K562 (cell line): ENCODE measurements at regions not wholly inside any gene's neighbourhood (a gene's known extent, or its start where the extent isn't known, plus 50 kb on each side); places are given as distances from the start of the nearest gene placed in this dataset.
A peak's percentile ranks its signal among the peaks of the same experiment; 100 is the strongest.

Source experiments
- ATAC-seq: fragments of 200-7000 bp; cut with Tn5 transposase; 3 replicates; pipeline ENCODE4 v1.9.1; 2020; ENCODE audit warnings: moderate library complexity
- BruUV-seq: library from RNA; stranded (reverse); fragments of 400-500 nt; replicated peaks from 2 replicates; lab custom pipeline; 2021; lab: Mats Ljungman, UMichigan
- CTCF ChIA-PET: fragments of 300-600 bp; formaldehyde crosslinking; extraction: SDS; loops from one replicate; lab custom pipeline; 2021; ENCODE audit warnings: low intra/inter-chr PET ratio; lab: Yijun Ruan, JAX
- POLR2A ChIA-PET: fragments of 300-600, 350-650 bp; sonication (Branson Sonifier 250); formaldehyde crosslinking; extraction: SDS; loops from one replicate; lab custom pipeline; 2021; ENCODE audit warnings: antibody characterized with exemption, inconsistent platforms; lab: Yijun Ruan, JAX
- DNase-seq, 4 experiments: peaks; one replicate each; pipeline versions ENCODE4 v3.0.0 to v3.0.0-alpha.2; 2011 to 2018; ENCODE audit warnings: low spot score in 3 of 4, mixed read lengths in 3 of 4; ENCODE audit errors: extremely low read depth in 1 of 4
- FAIRE-seq: peaks from 2 replicates; lab custom pipeline; 2011; peaks lifted over from hg19 to GRCh38; lab: Jason Lieb, UNC
- H2AFZ ChIP-seq: 2 replicates; pipeline ENCODE4 v1.6.0; 2011; ENCODE audit warnings: low read depth, low read length, control low read depth, inconsistent platforms
- H3K27ac ChIP-seq: fragments of 200-600 bp; 3 replicates; pipeline ENCODE4 v1.8.0; 2011; ENCODE audit warnings: low read depth, mild to moderate bottlenecking, control low read depth, inconsistent platforms, low read length, moderate library complexity, mixed read lengths; ENCODE audit errors: extremely low read depth
- H3K27me3 ChIP-seq, 2 experiments: fragments of 300-600 bp in 1 of 2; 2 replicates in 1 of 2; 3 replicates in 1 of 2; pipeline versions ENCODE4 v1.6.0 to v1.8.0; 2011; ENCODE audit warnings: inconsistent platforms in 2 of 2, low read length in 2 of 2, mild to moderate bottlenecking in 1 of 2, mixed read lengths in 1 of 2, moderate library complexity in 1 of 2; ENCODE audit not compliant: control insufficient read depth in 2 of 2, insufficient read depth in 2 of 2
- H3K36me3 ChIP-seq: fragments of 300-600 bp; 3 replicates; pipeline ENCODE4 v1.8.0; 2011; ENCODE audit warnings: mild to moderate bottlenecking, low read length, inconsistent platforms; ENCODE audit not compliant: control insufficient read depth, insufficient read depth
- H3K4me1 ChIP-seq, 2 experiments: fragments of 200-600 bp in 1 of 2; replicated peaks in 1 of 2; 2 replicates in 1 of 2; 3 replicates in 1 of 2; pipeline versions ENCODE4 v1.5.1 to v1.8.0; 2011; ENCODE audit warnings: inconsistent platforms in 2 of 2, low read length in 2 of 2, mild to moderate bottlenecking in 1 of 2, mixed read lengths in 1 of 2, moderate library complexity in 1 of 2; ENCODE audit not compliant: control insufficient read depth in 2 of 2, insufficient read depth in 2 of 2
- H3K4me2 ChIP-seq: 2 replicates; pipeline ENCODE4 v1.6.1; 2011; ENCODE audit warnings: low read length, control low read depth, inconsistent platforms, mixed read lengths; ENCODE audit not compliant: insufficient read depth
- H3K4me3 ChIP-seq: fragments of 200-600 bp; sonication (generic), shearing (Covaris generic); 2 replicates; pipeline ENCODE4 v1.5.1; 2016; ENCODE audit warnings: control low read depth, inconsistent platforms
- H3K79me2 ChIP-seq: fragments of 200-600 bp; 3 replicates; pipeline ENCODE4 v1.8.0; 2011; ENCODE audit warnings: low read length, inconsistent platforms; ENCODE audit not compliant: control insufficient read depth, insufficient read depth
- H3K9ac ChIP-seq, 2 experiments: 2 replicates each; pipeline versions ENCODE4 v1.6.0 to v1.6.1; 2011; ENCODE audit warnings: low read depth in 2 of 2, low read length in 2 of 2, control low read depth in 1 of 2, inconsistent platforms in 1 of 2, mild to moderate bottlenecking in 1 of 2, mixed read lengths in 1 of 2; ENCODE audit not compliant: insufficient read depth in 1 of 2
- H3K9me1 ChIP-seq: one replicate; pipeline ENCODE4 v1.6.0; 2011; ENCODE audit warnings: inconsistent platforms, mild to moderate bottlenecking, low read length, moderate library complexity; ENCODE audit not compliant: control insufficient read depth, insufficient read depth
- H3K9me3 ChIP-seq: replicated peaks from 2 replicates; pipeline ENCODE4 v1.5.1; 2011; ENCODE audit warnings: low read depth, low read length, inconsistent platforms; ENCODE audit not compliant: control insufficient read depth, insufficient read depth
- H4K20me1 ChIP-seq: replicated peaks from 2 replicates; pipeline ENCODE4 v1.6.1; 2011; ENCODE audit warnings: low read length, inconsistent platforms, mixed read lengths; ENCODE audit not compliant: control insufficient read depth, insufficient read depth
- BHLHE40 ChIP-seq: IDR thresholded peaks from 2 replicates; pipeline ENCODE4 v1.6.1; 2011; ENCODE audit warnings: low read length, improper control_type of control experiment
- JUN ChIP-seq, 2 experiments: sonication (generic) in 1 of 2; formaldehyde crosslinking in 1 of 2; IDR thresholded peaks; 2 replicates each; pipeline versions ENCODE4 v1.6.1 to v1.8.0; 2012 to 2022; ENCODE audit warnings: borderline replicate concordance in 2 of 2, mild to moderate bottlenecking in 2 of 2, improper control_type of control experiment in 1 of 2, low read depth in 1 of 2, low read length in 1 of 2, missing genetic modification reagents in 1 of 2
- MCM7 ChIP-seq, 2 experiments: fragments of 450-650 bp; IDR thresholded peaks; 2 replicates each; pipeline ENCODE4 v1.6.1; 2016 to 2018
- MTF1 ChIP-seq: fragments of 250-450 bp; sonication (Bioruptor Pico); IDR thresholded peaks from 2 replicates; pipeline ENCODE4 v1.9.0; 2021; ENCODE audit warnings: moderate library complexity, mild to moderate bottlenecking, inconsistent platforms, borderline replicate concordance
- MYBL2 ChIP-seq, 2 experiments: fragments of 450-650 bp in 1 of 2; sonication (generic) in 1 of 2; formaldehyde crosslinking in 1 of 2; IDR thresholded peaks; 2 replicates each; pipeline versions ENCODE4 v1.6.1 to v1.8.1; 2017 to 2022; ENCODE audit warnings: borderline replicate concordance in 1 of 2, inconsistent platforms in 1 of 2, low read depth in 1 of 2, mild to moderate bottlenecking in 1 of 2, missing genetic modification reagents in 1 of 2, moderate library complexity in 1 of 2
- NR3C1 ChIP-seq: sonication (generic); formaldehyde crosslinking; IDR thresholded peaks from 2 replicates; pipeline ENCODE4 v1.8.1; 2022; ENCODE audit warnings: missing genetic modification reagents
- SMC3 ChIP-seq: conservative IDR thresholded peaks from 2 replicates; pipeline ENCODE4 v1.6.1; 2011; ENCODE audit warnings: low read depth, low read length, improper control_type of control experiment; ENCODE audit not compliant: insufficient read depth
- U2AF1 ChIP-seq: fragments of 200-400 bp; formaldehyde crosslinking; optimal IDR thresholded peaks from 2 replicates; pipeline ENCODE3; 2017; ENCODE audit warnings: mild to moderate bottlenecking, low read depth, low read length, moderate library complexity
- ZFP36 ChIP-seq: fragments of 150-350 bp; IDR thresholded peaks from 2 replicates; pipeline ENCODE4 v1.6.1; 2018; ENCODE audit warnings: low read length, low read depth; ENCODE audit not compliant: partially characterized antibody
- WGBS: fragments of 100-300 bp; shearing (Covaris generic); methylation state at CpG from one replicate; pipeline ENCODE4 v1.1.6; 2016; ENCODE audit warnings: low coverage, mixed read lengths; ENCODE audit not compliant: insufficient coverage; ENCODE audit errors: missing lambda C conversion rate; 5-methylcytosine and 5-hydroxymethylcytosine counted together
- in situ Hi-C: fragments of 300-500 bp; cut with MboI; formaldehyde crosslinking; loops from 4 replicates; pipeline ENCODE4 v1.15.0; 2018; ENCODE audit warnings: inconsistent platforms, mixed read lengths
- intact Hi-C: fragments of 100-400 bp; cut with micrococcal nuclease; formaldehyde crosslinking; loops from 2 replicates; pipeline ENCODE4 v1.14.2; 2022
- TF ChIP-seq, protein P1 (sequence below): fragments of 250-450 bp; sonication (Bioruptor Pico); IDR thresholded peaks from 2 replicates; pipeline ENCODE4 v1.8.0; 2021; ENCODE audit warnings: mild to moderate bottlenecking, moderate library complexity
- TF ChIP-seq, protein P2 (sequence below), 2 experiments: fragments of 250-450 bp in 1 of 2; fragments of 450-650 bp in 1 of 2; sonication (Bioruptor Pico) in 1 of 2; IDR thresholded peaks; 2 replicates each; pipeline versions ENCODE4 v1.6.1 to v1.8.0; 2016 to 2021; ENCODE audit warnings: mild to moderate bottlenecking in 2 of 2, moderate library complexity in 2 of 2, missing compliant biosample characterization in 1 of 2, missing genetic modification characterization in 1 of 2

DNA sequence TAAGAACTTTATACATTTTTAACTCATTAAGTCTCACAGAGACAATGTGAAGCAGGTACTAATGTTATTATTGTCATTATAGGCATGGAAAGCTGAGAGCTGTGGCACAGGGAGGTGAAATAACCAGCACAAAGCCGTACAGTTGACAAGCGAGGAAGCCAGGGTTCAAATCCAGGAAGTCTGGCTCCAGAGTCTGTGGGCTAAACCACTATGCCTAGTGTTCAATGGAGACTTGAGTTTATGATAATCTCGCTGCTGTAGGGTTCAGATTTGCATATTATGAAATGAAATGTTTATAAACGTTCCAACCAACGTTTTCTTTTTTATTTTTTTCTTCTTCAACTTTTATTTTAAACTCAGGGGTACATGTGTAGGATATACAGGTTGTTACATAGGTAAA, 60.0 kb downstream of the CHST2 start:
- POLR2A ChIA-PET: no interaction called here
- no peaks in the 10 kb centered on the region; the same call in 2 of the 3 replicates for H3K36me3 ChIP-seq
- no peak overlapping the region for H3K9ac ChIP-seq
- H3K9me1 ChIP-seq: no peaks in the 10 kb centered on the region
- H3K4me1 ChIP-seq: peaks cover 9 to 25% of the 10 kb centered on the region in 2 experiments
- no peaks in the 10 kb centered on the region for H3K27me3 ChIP-seq
- no peaks in the 10 kb centered on the region for H3K79me2 ChIP-seq
- no peak overlapping the region for H3K4me3 ChIP-seq
- CTCF ChIA-PET: no interaction called here
- H4K20me1 ChIP-seq: no peaks in the 10 kb centered on the region
- TF ChIP-seq BHLHE40 (no peak), MCM7 (IDR thresholded peaks at IDR 0.05) (no peak), U2AF1 (no peak), SMC3 (no peak), ZFP36 (no peak), JUN (IDR thresholded peaks at IDR 0.05; ENCODE audit: borderline replicate concordance, low read depth, low read length) (no peak), JUN (CRISPR knock-in tag; IDR thresholded peaks at IDR 0.05; ENCODE audit: borderline replicate concordance) (no peak), MTF1 (CRISPR knock-in tag) (no peak), NR3C1 (CRISPR knock-in tag) (no peak), MYBL2 (IDR thresholded peaks at IDR 0.05; ENCODE audit: low read depth) (no peak), MYBL2 (CRISPR knock-in tag; IDR thresholded peaks at IDR 0.05; ENCODE audit: borderline replicate concordance) (no peak)
- TF ChIP-seq, protein P1, sequence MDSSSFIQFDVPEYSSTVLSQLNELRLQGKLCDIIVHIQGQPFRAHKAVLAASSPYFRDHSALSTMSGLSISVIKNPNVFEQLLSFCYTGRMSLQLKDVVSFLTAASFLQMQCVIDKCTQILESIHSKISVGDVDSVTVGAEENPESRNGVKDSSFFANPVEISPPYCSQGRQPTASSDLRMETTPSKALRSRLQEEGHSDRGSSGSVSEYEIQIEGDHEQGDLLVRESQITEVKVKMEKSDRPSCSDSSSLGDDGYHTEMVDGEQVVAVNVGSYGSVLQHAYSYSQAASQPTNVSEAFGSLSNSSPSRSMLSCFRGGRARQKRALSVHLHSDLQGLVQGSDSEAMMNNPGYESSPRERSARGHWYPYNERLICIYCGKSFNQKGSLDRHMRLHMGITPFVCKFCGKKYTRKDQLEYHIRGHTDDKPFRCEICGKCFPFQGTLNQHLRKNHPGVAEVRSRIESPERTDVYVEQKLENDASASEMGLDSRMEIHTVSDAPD (CRISPR knock-in tag): no peak
- TF ChIP-seq, protein P2, sequence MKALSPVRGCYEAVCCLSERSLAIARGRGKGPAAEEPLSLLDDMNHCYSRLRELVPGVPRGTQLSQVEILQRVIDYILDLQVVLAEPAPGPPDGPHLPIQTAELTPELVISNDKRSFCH (CRISPR knock-in tag; IDR thresholded peaks at IDR 0.05): no peak
- TF ChIP-seq, protein P2 (tag; IDR thresholded peaks at IDR 0.05): no peak
- TF ChIP-seq, all 486 proteins: peak for 0
- ATAC-seq (no peak), DNase-seq (no peak), FAIRE-seq (no peak)
- Histone ChIP-seq H3K27ac (no peak overlapping the region), H3K4me2 (no peak overlapping the region), H2AFZ (peak overlapping the region; percentile 46; the same call in 1 of the 2 replicates), H3K9me3 (peaks cover 5% of the 10 kb centered on the region; the same call in 1 of the 2 replicates)
- BruUV-seq: no TSS peak
- intact Hi-C loops: loop anchor here (5.0 kb wide), 1 partner anchor 57 kb away; no protein-coding TSS in a partner anchor
- WGBS: 55% methylated on average over 5 of the region's 5 CpGs
- in situ Hi-C loops: loop anchor here (5.0 kb wide), 1 partner anchor 63 kb away; no protein-coding TSS in a partner anchor
